ENCODE measurements at regions not wholly inside any gene's neighbourhood (a gene's known extent, or its start where the extent isn't known, plus 50 kb on each side); places are given as distances from the start of the nearest gene placed in this dataset.

DNA sequence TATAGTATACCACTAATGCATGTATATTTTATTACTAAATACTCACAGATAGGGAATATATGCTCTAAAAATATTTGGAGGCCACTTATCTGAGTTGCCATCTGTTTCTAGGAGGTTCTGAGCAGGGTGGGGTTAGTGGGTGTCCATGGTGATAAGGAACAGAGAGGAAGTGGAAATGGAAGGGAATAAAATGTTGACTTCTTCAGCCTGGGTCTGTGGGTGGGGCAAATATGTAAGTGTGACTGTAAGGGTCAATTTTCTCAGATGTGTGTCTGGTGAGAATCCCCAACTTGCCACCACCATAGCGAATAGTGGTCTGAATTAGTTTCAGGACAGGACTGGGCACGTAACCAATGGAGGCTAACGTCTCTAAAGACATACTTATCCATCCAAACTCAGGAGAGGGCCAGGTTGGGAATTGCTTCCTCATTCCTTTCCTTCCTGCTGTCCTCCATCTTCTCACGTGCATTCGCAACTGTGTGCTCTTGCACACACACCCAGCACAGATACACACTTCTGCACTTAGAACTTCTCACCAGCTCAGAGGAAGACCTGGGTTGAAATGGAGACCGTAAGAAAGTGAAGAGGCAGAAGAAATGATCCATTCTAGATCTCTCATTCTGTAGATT is 54.2 kb upstream of the GZMB start:
- TF ChIP-seq KLF1 (tag by site-specific recombination; IDR thresholded peaks at IDR 0.05) (no peak), ZNF121 (tag by site-specific recombination; IDR thresholded peaks at IDR 0.05) (no peak), ZNF558 (tag by site-specific recombination; IDR thresholded peaks at IDR 0.05) (no peak), CTCF (tag by site-specific recombination; IDR thresholded peaks at IDR 0.05) (no peak), ZNF132 (tag by site-specific recombination; IDR thresholded peaks at IDR 0.05; ENCODE audit: borderline replicate concordance) (no peak), IKZF3 (tag by site-specific recombination; IDR thresholded peaks at IDR 0.05) (no peak), ZNF335 (tag by site-specific recombination; conservative IDR thresholded peaks at IDR 0.05) (no peak), ZSCAN5A (tag by site-specific recombination; IDR thresholded peaks at IDR 0.05) (no peak), ZBTB20 (tag by site-specific recombination; IDR thresholded peaks at IDR 0.05) (no peak), ZBTB17 (tag by site-specific recombination; IDR thresholded peaks at IDR 0.05) (no peak), ZNF366 (tag by site-specific recombination; conservative IDR thresholded peaks at IDR 0.05) (no peak), ZNF626 (tag by site-specific recombination; IDR thresholded peaks at IDR 0.05) (no peak)
- TF ChIP-seq, protein P1, sequence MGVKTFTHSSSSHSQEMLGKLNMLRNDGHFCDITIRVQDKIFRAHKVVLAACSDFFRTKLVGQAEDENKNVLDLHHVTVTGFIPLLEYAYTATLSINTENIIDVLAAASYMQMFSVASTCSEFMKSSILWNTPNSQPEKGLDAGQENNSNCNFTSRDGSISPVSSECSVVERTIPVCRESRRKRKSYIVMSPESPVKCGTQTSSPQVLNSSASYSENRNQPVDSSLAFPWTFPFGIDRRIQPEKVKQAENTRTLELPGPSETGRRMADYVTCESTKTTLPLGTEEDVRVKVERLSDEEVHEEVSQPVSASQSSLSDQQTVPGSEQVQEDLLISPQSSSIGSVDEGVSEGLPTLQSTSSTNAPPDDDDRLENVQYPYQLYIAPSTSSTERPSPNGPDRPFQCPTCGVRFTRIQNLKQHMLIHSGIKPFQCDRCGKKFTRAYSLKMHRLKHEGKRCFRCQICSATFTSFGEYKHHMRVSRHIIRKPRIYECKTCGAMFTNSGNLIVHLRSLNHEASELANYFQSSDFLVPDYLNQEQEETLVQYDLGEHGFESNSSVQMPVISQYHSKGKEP (tag by site-specific recombination; IDR thresholded peaks at IDR 0.05) = no peak

All from HEK293 (cell line).